GM12878 (cell line): ENCODE measurements at regions not wholly inside any gene's neighbourhood (a gene's known extent, or its start where the extent isn't known, plus 50 kb on each side); places are given as distances from the start of the nearest gene placed in this dataset.

Source experiments
- IRF3 ChIP-seq: fragments of 450-650 bp; IDR thresholded peaks from 2 replicates; pipeline ENCODE4 v1.6.1; 2014; ENCODE audit warnings: mild to moderate bottlenecking
- NKRF ChIP-seq: fragments of 450-650 bp; conservative IDR thresholded peaks from 2 replicates; pipeline ENCODE4 v1.6.1; 2017; ENCODE audit warnings: mild to moderate bottlenecking, moderate library complexity
- RELA ChIP-seq: fragments of 450-650 bp; IDR thresholded peaks from 2 replicates; pipeline ENCODE4 v1.8.0; 2014; ENCODE audit warnings: borderline replicate concordance; ENCODE audit not compliant: partially characterized antibody
- SREBF2 ChIP-seq: IDR thresholded peaks from 2 replicates; pipeline ENCODE4 v1.6.1; 2012; ENCODE audit warnings: mild to moderate bottlenecking, low read length
- ZBTB40 ChIP-seq: fragments of 450-650 bp; IDR thresholded peaks from 2 replicates; pipeline ENCODE4 v1.6.1; 2016; ENCODE audit warnings: mild to moderate bottlenecking, moderate library complexity, borderline replicate concordance
- ZNF24 ChIP-seq: fragments of 450-650 bp; IDR thresholded peaks from 2 replicates; pipeline ENCODE4 v1.6.1; 2017; ENCODE audit warnings: antibody characterized with exemption, mild to moderate bottlenecking

GRCh38 chr2:226313060-226313459 is 486.6 kb downstream of the IRS1 start (continued):
- TF ChIP-seq ZBTB40 (no peak), NKRF (no peak), RELA (no peak), IRF3 (no peak), ZNF24 (no peak), SREBF2 (no peak)
